ENCODE measurements at regions not wholly inside any gene's neighbourhood (a gene's known extent, or its start where the extent isn't known, plus 50 kb on each side); places are given as distances from the start of the nearest gene placed in this dataset.

DNA sequence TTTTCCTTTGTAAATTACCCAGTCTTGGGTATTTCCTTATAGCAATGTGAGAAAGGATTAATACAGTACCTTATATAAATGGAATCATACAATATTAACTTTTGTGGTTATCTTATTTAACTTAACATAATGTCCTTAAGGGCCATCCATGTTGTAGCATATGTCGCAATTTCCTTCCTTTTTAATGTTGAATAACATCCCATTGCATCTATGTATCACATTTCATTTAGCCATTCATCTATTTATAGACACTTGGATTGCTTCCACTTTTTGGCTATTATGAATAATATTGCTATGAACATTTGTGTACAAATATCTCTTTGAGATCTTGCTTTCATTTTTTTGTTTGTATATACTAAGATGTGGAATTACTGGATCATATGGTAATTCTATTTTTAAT, 342.2 kb downstream of the PDCD6IP start:
- no peak overlapping the region for H3K4me3 ChIP-seq (ENCODE audit: control insufficient read depth in 1 of 2, extremely low read depth in 1 of 2, low read length in 1 of 2)
- H3K9me3 ChIP-seq = no peaks in the 10 kb centered on the region
- ChIA-PET CTCF (no interaction called here), POLR2A (no interaction called here)
- Mint-ChIP-seq H3K27me3 (no peaks in the 10 kb centered on the region), H3K4me1 (no peaks in the 10 kb centered on the region), H3K9me3 (peaks cover 6 to 10% (median 8%) of the 10 kb centered on the region in 3 donors), H3K36me3 (no peaks in the 10 kb centered on the region), H3K4me3 (no peak overlapping the region), H3K27ac (no peak overlapping the region)
- H3K36me3 ChIP-seq (ENCODE audit: control insufficient read depth in 2 of 2, extremely low read depth in 1 of 2, insufficient read depth in 1 of 2, low read length in 1 of 2) = no peaks in the 10 kb centered on the region
- H3K27me3 ChIP-seq (replicated peaks in 1 of 2; ENCODE audit: control insufficient read depth in 2 of 2, extremely low read depth in 1 of 2, insufficient read depth in 2 of 2, low read length in 1 of 2) = no peaks in the 10 kb centered on the region
- ATAC-seq (replicated peaks in 1 of 4) = no peak
- no peak for DNase-seq
- H3K27ac ChIP-seq (ENCODE audit: low read length) = no peak overlapping the region
- WGBS (ENCODE audit: insufficient coverage) = no CpG with 5 or more reads among the region's 1 CpG
- H3K4me1 ChIP-seq (ENCODE audit: control insufficient read depth in 1 of 2, extremely low read depth in 1 of 2, insufficient read depth in 2 of 2, low read length in 2 of 2) = no peaks in the 10 kb centered on the region

- CTCF ChIA-PET = no interaction called here
- no peak overlapping the region for H3K27ac Mint-ChIP-seq
- DNase-seq (no peak), ATAC-seq (replicated peaks in 1 of 4) (no peak)
- POLR2A ChIA-PET = no interaction called here
- H3K9me3 ChIP-seq = no peaks in the 10 kb centered on the region
- no peak overlapping the region for H3K4me3 Mint-ChIP-seq
- WGBS (ENCODE audit: insufficient coverage) = 34% methylated on average over 3 of the region's 3 CpGs
- H3K4me3 ChIP-seq (ENCODE audit: control insufficient read depth in 1 of 2, extremely low read depth in 1 of 2, low read length in 1 of 2) = no peak overlapping the region
- H3K27ac ChIP-seq (ENCODE audit: low read length) = no peak overlapping the region
- no peaks in the 10 kb centered on the region for H3K4me1 ChIP-seq (ENCODE audit: control insufficient read depth in 1 of 2, extremely low read depth in 1 of 2, insufficient read depth in 2 of 2, low read length in 2 of 2)
- H3K27me3 Mint-ChIP-seq = no peaks in the 10 kb centered on the region
- H3K36me3 ChIP-seq (ENCODE audit: control insufficient read depth in 2 of 2, extremely low read depth in 1 of 2, insufficient read depth in 1 of 2, low read length in 1 of 2) = no peaks in the 10 kb centered on the region
- H3K4me1 Mint-ChIP-seq = no peaks in the 10 kb centered on the region
- H3K9me3 Mint-ChIP-seq = peaks cover 6 to 10% (median 8%) of the 10 kb centered on the region in 3 donors
- no peaks in the 10 kb centered on the region for H3K36me3 Mint-ChIP-seq
- no peaks in the 10 kb centered on the region for H3K27me3 ChIP-seq (replicated peaks in 1 of 2; ENCODE audit: control insufficient read depth in 2 of 2, extremely low read depth in 1 of 2, insufficient read depth in 2 of 2, low read length in 1 of 2)
These were observed 343.5 kb downstream of the PDCD6IP start for GRCh38 chr3:34141841-34142337.

GRCh38 chr3:34145796-34146195, 347.4 kb downstream of the PDCD6IP start:
- no peak overlapping the region for H3K27ac Mint-ChIP-seq
- DNase-seq (no peak), ATAC-seq (replicated peaks in 1 of 4) (no peak)
- no peak overlapping the region for H3K4me3 ChIP-seq (ENCODE audit: control insufficient read depth in 1 of 2, extremely low read depth in 1 of 2, low read length in 1 of 2)
- no peaks in the 10 kb centered on the region for H3K4me1 Mint-ChIP-seq
- H3K36me3 Mint-ChIP-seq = no peaks in the 10 kb centered on the region
- 34% methylated on average over 3 of the region's 3 CpGs for WGBS (ENCODE audit: insufficient coverage)
- H3K9me3 Mint-ChIP-seq = no peaks in the 10 kb centered on the region
- H3K4me1 ChIP-seq (ENCODE audit: control insufficient read depth in 1 of 2, extremely low read depth in 1 of 2, insufficient read depth in 2 of 2, low read length in 2 of 2) = no peaks in the 10 kb centered on the region
- H3K4me3 Mint-ChIP-seq = no peak overlapping the region
- H3K27me3 ChIP-seq (replicated peaks in 1 of 2; ENCODE audit: control insufficient read depth in 2 of 2, extremely low read depth in 1 of 2, insufficient read depth in 2 of 2, low read length in 1 of 2) = no peaks in the 10 kb centered on the region
- CTCF ChIA-PET = no interaction called here
- H3K27me3 Mint-ChIP-seq = no peaks in the 10 kb centered on the region
- no peaks in the 10 kb centered on the region for H3K9me3 ChIP-seq
- POLR2A ChIA-PET = no interaction called here
- no peaks in the 10 kb centered on the region for H3K36me3 ChIP-seq (ENCODE audit: control insufficient read depth in 2 of 2, extremely low read depth in 1 of 2, insufficient read depth in 1 of 2, low read length in 1 of 2)
- no peak overlapping the region for H3K27ac ChIP-seq (ENCODE audit: low read length)

GRCh38 chr3:34146596-34146995, 348.2 kb downstream of the PDCD6IP start:
- Histone ChIP-seq H3K27me3 (replicated peaks in 1 of 2; ENCODE audit: control insufficient read depth in 2 of 2, extremely low read depth in 1 of 2, insufficient read depth in 2 of 2, low read length in 1 of 2) (no peaks in the 10 kb centered on the region), H3K9me3 (no peaks in the 10 kb centered on the region), H3K27ac (ENCODE audit: low read length) (no peak overlapping the region), H3K36me3 (ENCODE audit: control insufficient read depth in 2 of 2, extremely low read depth in 1 of 2, insufficient read depth in 1 of 2, low read length in 1 of 2) (no peaks in the 10 kb centered on the region), H3K4me1 (ENCODE audit: control insufficient read depth in 1 of 2, extremely low read depth in 1 of 2, insufficient read depth in 2 of 2, low read length in 2 of 2) (no peaks in the 10 kb centered on the region), H3K4me3 (ENCODE audit: control insufficient read depth in 1 of 2, extremely low read depth in 1 of 2, low read length in 1 of 2) (no peak overlapping the region)
- ATAC-seq (replicated peaks in 1 of 4) (no peak), DNase-seq (no peak)
- no peaks in the 10 kb centered on the region for H3K9me3 Mint-ChIP-seq
- ChIA-PET CTCF (no interaction called here), POLR2A (no interaction called here)
- H3K27me3 Mint-ChIP-seq = no peaks in the 10 kb centered on the region
- no peaks in the 10 kb centered on the region for H3K4me1 Mint-ChIP-seq
- H3K4me3 Mint-ChIP-seq = no peak overlapping the region
- H3K36me3 Mint-ChIP-seq = no peaks in the 10 kb centered on the region
- no peak overlapping the region for H3K27ac Mint-ChIP-seq

DNA sequence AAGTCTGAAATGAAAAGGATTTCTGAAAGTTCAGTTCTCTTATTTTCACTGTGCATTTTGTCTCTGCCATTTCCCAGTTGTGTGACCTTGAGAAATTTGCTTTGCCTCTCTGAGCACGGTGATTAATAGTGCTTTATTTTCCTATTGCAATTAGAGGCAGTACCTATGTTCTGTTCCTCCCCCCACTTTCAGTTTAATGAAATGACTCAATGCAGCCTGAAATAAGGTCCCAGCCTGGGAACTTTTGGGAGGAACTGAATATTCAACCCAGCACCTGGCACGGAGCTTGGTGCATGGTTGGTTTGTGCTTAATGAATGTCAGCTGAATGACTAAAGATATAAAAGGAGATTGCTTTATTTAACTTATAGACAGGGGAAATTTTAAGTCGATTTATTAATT, 352.6 kb downstream of the PDCD6IP start:
- WGBS (ENCODE audit: insufficient coverage) = 60% methylated on average over 1 of the region's 3 CpGs
- POLR2A ChIA-PET = interaction anchor here in 1 of 2 donors (0.5 kb wide), 1 partner anchor 27 kb away, joined by 3 read pairs; no protein-coding TSS in a partner anchor
- no peak for DNase-seq

GRCh38 chr3:34152656-34153055, 354.2 kb downstream of the PDCD6IP start:
- DNase-seq (no peak), ATAC-seq (replicated peaks in 1 of 4) (no peak)
- POLR2A ChIA-PET = no interaction called here
- H3K4me1 ChIP-seq (ENCODE audit: control insufficient read depth in 1 of 2, extremely low read depth in 1 of 2, insufficient read depth in 2 of 2, low read length in 2 of 2) = no peaks in the 10 kb centered on the region
- H3K9me3 Mint-ChIP-seq = no peaks in the 10 kb centered on the region
- no peak overlapping the region for H3K27ac ChIP-seq (ENCODE audit: low read length)
- CTCF ChIA-PET = no interaction called here
- H3K27me3 ChIP-seq (replicated peaks in 1 of 2; ENCODE audit: control insufficient read depth in 2 of 2, extremely low read depth in 1 of 2, insufficient read depth in 2 of 2, low read length in 1 of 2) = no peaks in the 10 kb centered on the region
- 78% methylated on average over 5 of the region's 5 CpGs for WGBS (ENCODE audit: insufficient coverage)
- no peaks in the 10 kb centered on the region for H3K36me3 Mint-ChIP-seq
- no peak overlapping the region for H3K4me3 Mint-ChIP-seq
- H3K9me3 ChIP-seq = no peaks in the 10 kb centered on the region
- H3K4me1 Mint-ChIP-seq = no peaks in the 10 kb centered on the region
- H3K27me3 Mint-ChIP-seq = no peaks in the 10 kb centered on the region
- H3K36me3 ChIP-seq (ENCODE audit: control insufficient read depth in 2 of 2, extremely low read depth in 1 of 2, insufficient read depth in 1 of 2, low read length in 1 of 2) = no peaks in the 10 kb centered on the region
- H3K27ac Mint-ChIP-seq = no peak overlapping the region
- H3K4me3 ChIP-seq (ENCODE audit: control insufficient read depth in 1 of 2, extremely low read depth in 1 of 2, low read length in 1 of 2) = no peak overlapping the region

More for the DNA sequence above, 352.6 kb downstream of the PDCD6IP start:
- no peaks in the 10 kb centered on the region for H3K9me3 Mint-ChIP-seq
- H3K27ac ChIP-seq (ENCODE audit: low read length) = no peak overlapping the region
- no peak for ATAC-seq (replicated peaks in 1 of 4)
- no peaks in the 10 kb centered on the region for H3K4me1 ChIP-seq (ENCODE audit: control insufficient read depth in 1 of 2, extremely low read depth in 1 of 2, insufficient read depth in 2 of 2, low read length in 2 of 2)
- H3K4me3 ChIP-seq (ENCODE audit: control insufficient read depth in 1 of 2, extremely low read depth in 1 of 2, low read length in 1 of 2) = no peak overlapping the region
- H3K36me3 Mint-ChIP-seq = no peaks in the 10 kb centered on the region
- no peaks in the 10 kb centered on the region for H3K9me3 ChIP-seq
- no peak overlapping the region for H3K27ac Mint-ChIP-seq
- CTCF ChIA-PET = no interaction called here
- H3K4me3 Mint-ChIP-seq = no peak overlapping the region
- no peaks in the 10 kb centered on the region for H3K27me3 ChIP-seq (replicated peaks in 1 of 2; ENCODE audit: control insufficient read depth in 2 of 2, extremely low read depth in 1 of 2, insufficient read depth in 2 of 2, low read length in 1 of 2)
- no peaks in the 10 kb centered on the region for H3K36me3 ChIP-seq (ENCODE audit: control insufficient read depth in 2 of 2, extremely low read depth in 1 of 2, insufficient read depth in 1 of 2, low read length in 1 of 2)
- H3K27me3 Mint-ChIP-seq = no peaks in the 10 kb centered on the region
- no peaks in the 10 kb centered on the region for H3K4me1 Mint-ChIP-seq

- no peak for ATAC-seq (replicated peaks in 1 of 4)
- H3K36me3 Mint-ChIP-seq = no peaks in the 10 kb centered on the region
- Histone ChIP-seq H3K27ac (ENCODE audit: low read length) (no peak overlapping the region), H3K9me3 (no peaks in the 10 kb centered on the region), H3K36me3 (ENCODE audit: control insufficient read depth in 2 of 2, extremely low read depth in 1 of 2, insufficient read depth in 1 of 2, low read length in 1 of 2) (no peaks in the 10 kb centered on the region), H3K4me3 (ENCODE audit: control insufficient read depth in 1 of 2, extremely low read depth in 1 of 2, low read length in 1 of 2) (no peak overlapping the region), H3K27me3 (replicated peaks in 1 of 2; ENCODE audit: control insufficient read depth in 2 of 2, extremely low read depth in 1 of 2, insufficient read depth in 2 of 2, low read length in 1 of 2) (no peaks in the 10 kb centered on the region), H3K4me1 (ENCODE audit: control insufficient read depth in 1 of 2, extremely low read depth in 1 of 2, insufficient read depth in 2 of 2, low read length in 2 of 2) (no peaks in the 10 kb centered on the region)
- no peak overlapping the region for H3K27ac Mint-ChIP-seq
- no peaks in the 10 kb centered on the region for H3K4me1 Mint-ChIP-seq
- DNase-seq = no peak
- H3K27me3 Mint-ChIP-seq = no peaks in the 10 kb centered on the region
- no CpG with 5 or more reads among the region's 1 CpG for WGBS (ENCODE audit: insufficient coverage)
- CTCF ChIA-PET = no interaction called here
- H3K4me3 Mint-ChIP-seq = no peak overlapping the region
- H3K9me3 Mint-ChIP-seq = no peaks in the 10 kb centered on the region
- POLR2A ChIA-PET = no interaction called here
These were observed 356.7 kb downstream of the PDCD6IP start for GRCh38 chr3:34155108-34155507.
